ENCODE measurements at regions not wholly inside any gene's neighbourhood (a gene's known extent, or its start where the extent isn't known, plus 50 kb on each side); places are given as distances from the start of the nearest gene placed in this dataset.
A peak's percentile ranks its signal among the peaks of the same experiment; 100 is the strongest.

DNA sequence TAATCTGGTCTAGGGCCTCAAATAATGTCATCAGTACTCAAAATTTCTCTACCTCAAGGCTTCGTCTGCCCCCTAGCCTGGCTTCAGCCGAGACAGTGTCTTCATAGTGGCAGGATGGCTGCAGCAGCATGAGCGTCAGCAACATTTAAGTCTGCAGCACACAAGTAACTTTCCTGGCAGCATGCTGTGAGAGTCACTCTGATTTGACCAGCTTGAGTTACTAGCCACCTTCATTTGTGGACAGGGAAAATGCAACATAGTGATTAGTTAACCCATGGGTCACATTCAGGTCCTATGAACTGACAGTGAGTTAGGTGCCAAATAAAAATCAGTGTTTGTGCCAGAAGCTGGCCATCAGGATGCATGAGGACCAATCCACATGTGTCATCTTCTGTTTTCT, 209.9 kb upstream of the SLC35B3 start:
- no peak for DNase-seq (ENCODE audit: low spot score)
- Histone ChIP-seq H3K9me3 (ENCODE audit: control insufficient read depth in 4 of 4, low read length in 3 of 4) (no peaks in the 10 kb centered on the region), H3K9ac (ENCODE audit: low read depth in 1 of 2, low read length in 2 of 2) (peak overlapping the region in 1 of 2 donors; percentile 44), H3K4me1 (ENCODE audit: control insufficient read depth in 4 of 4, insufficient read depth in 4 of 4, low read length in 3 of 4) (peaks cover 0 to 24% (median 21%) of the 10 kb centered on the region in 4 donors), H3K36me3 (ENCODE audit: control insufficient read depth in 4 of 4, insufficient read depth in 3 of 4, low read depth in 1 of 4, low read length in 3 of 4) (no peaks in the 10 kb centered on the region), H3K27ac (ENCODE audit: low read depth in 1 of 2, low read length in 2 of 2) (peak overlapping the region; percentile 15 to 52), H3K27me3 (ENCODE audit: control insufficient read depth in 4 of 4, insufficient read depth in 4 of 4, low read length in 3 of 4) (no peaks in the 10 kb centered on the region), H3K4me3 (ENCODE audit: low read depth in 1 of 3, low read length in 3 of 3) (no peak overlapping the region)
- TF ChIP-seq RAD21 (IDR thresholded peaks at IDR 0.05) (peak; percentile 36 to 57), YY1 (IDR thresholded peaks at IDR 0.05) (peak; percentile 72), ATF3 (IDR thresholded peaks at IDR 0.05) (no peak), JUND (IDR thresholded peaks at IDR 0.05) (peak; percentile 23 to 51), REST (IDR thresholded peaks at IDR 0.05) (peak; percentile 68), MAX (IDR thresholded peaks at IDR 0.05) (peak; percentile 18), GABPA (IDR thresholded peaks at IDR 0.05 in 1 of 2, conservative IDR thresholded peaks at IDR 0.05 in 1 of 2) (no peak), TAF1 (conservative IDR thresholded peaks at IDR 0.05) (no peak), FOXA2 (IDR thresholded peaks at IDR 0.05) (no peak), NR2F2 (IDR thresholded peaks at IDR 0.05) (no peak), FOXA1 (IDR thresholded peaks at IDR 0.05) (no peak), SP1 (IDR thresholded peaks at IDR 0.05) (peak; percentile 50), EGR1 (IDR thresholded peaks at IDR 0.05; ENCODE audit: low read depth in 2 of 2) (no peak), HNF4G (IDR thresholded peaks at IDR 0.05) (no peak), RXRA (IDR thresholded peaks at IDR 0.05) (peak; percentile 75 to 80), CTCF (IDR thresholded peaks at IDR 0.05; ENCODE audit: low read depth, low read length, missing input control) (no peak), HNF4A (conservative IDR thresholded peaks at IDR 0.05) (peak; percentile 61 to 62)
- TF ChIP-seq, protein P1, sequence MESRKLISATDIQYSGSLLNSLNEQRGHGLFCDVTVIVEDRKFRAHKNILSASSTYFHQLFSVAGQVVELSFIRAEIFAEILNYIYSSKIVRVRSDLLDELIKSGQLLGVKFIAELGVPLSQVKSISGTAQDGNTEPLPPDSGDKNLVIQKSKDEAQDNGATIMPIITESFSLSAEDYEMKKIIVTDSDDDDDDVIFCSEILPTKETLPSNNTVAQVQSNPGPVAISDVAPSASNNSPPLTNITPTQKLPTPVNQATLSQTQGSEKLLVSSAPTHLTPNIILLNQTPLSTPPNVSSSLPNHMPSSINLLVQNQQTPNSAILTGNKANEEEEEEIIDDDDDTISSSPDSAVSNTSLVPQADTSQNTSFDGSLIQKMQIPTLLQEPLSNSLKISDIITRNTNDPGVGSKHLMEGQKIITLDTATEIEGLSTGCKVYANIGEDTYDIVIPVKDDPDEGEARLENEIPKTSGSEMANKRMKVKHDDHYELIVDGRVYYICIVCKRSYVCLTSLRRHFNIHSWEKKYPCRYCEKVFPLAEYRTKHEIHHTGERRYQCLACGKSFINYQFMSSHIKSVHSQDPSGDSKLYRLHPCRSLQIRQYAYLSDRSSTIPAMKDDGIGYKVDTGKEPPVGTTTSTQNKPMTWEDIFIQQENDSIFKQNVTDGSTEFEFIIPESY (IDR thresholded peaks at IDR 0.05), result no peak
- 39% methylated on average over 3 of the region's 3 CpGs for WGBS

Measured in liver (tissue), 8 donors.